ENCODE measurements at regions not wholly inside any gene's neighbourhood (a gene's known extent, or its start where the extent isn't known, plus 50 kb on each side); places are given as distances from the start of the nearest gene placed in this dataset.

GRCh38 chr7:155950898-155951553 is 138.8 kb upstream of the SHH start:
- no peak for DNase-seq (ENCODE audit: low read depth)
- no peak overlapping the region for H3K4me3 ChIP-seq (ENCODE audit: low read depth, low read length)
- TF ChIP-seq CTCF (IDR thresholded peaks at IDR 0.05; ENCODE audit: control insufficient read depth, extremely low read depth, insufficient read depth) = no peak

- no peak overlapping the region for H3K4me3 ChIP-seq (ENCODE audit: low read depth, low read length)
- TF ChIP-seq CTCF (IDR thresholded peaks at IDR 0.05; ENCODE audit: control insufficient read depth, extremely low read depth, insufficient read depth) = no peak
- no peak for DNase-seq (ENCODE audit: low read depth)
Observed at GRCh38 chr7:155948845-155949244, 136.6 kb upstream of the SHH start.

- no peak for TF ChIP-seq CTCF (IDR thresholded peaks at IDR 0.05; ENCODE audit: control insufficient read depth, extremely low read depth, insufficient read depth)
Observed at GRCh38 chr7:155948423-155948822, 136.2 kb upstream of the SHH start.

GRCh38 chr7:155947051-155947450 is 134.8 kb upstream of the SHH start:
- no peak for DNase-seq (ENCODE audit: low read depth)
- TF ChIP-seq CTCF (IDR thresholded peaks at IDR 0.05; ENCODE audit: control insufficient read depth, extremely low read depth, insufficient read depth) = no peak
- no peak overlapping the region for H3K4me3 ChIP-seq (ENCODE audit: low read depth, low read length)

More at GRCh38 chr7:155948423-155948822, 136.2 kb upstream of the SHH start:
- no peak overlapping the region for H3K4me3 ChIP-seq (ENCODE audit: low read depth, low read length)
- DNase-seq (ENCODE audit: low read depth) = no peak

- DNase-seq (ENCODE audit: low read depth) = no peak
- no peak overlapping the region for H3K4me3 ChIP-seq (ENCODE audit: low read depth, low read length)
- TF ChIP-seq CTCF (IDR thresholded peaks at IDR 0.05; ENCODE audit: control insufficient read depth, extremely low read depth, insufficient read depth) = no peak
Observed at GRCh38 chr7:155945670-155946325, 133.5 kb upstream of the SHH start.

GRCh38 chr7:155944901-155945300 is 132.6 kb upstream of the SHH start:
- DNase-seq (ENCODE audit: low read depth) = no peak
- no peak overlapping the region for H3K4me3 ChIP-seq (ENCODE audit: low read depth, low read length)
- no peak for TF ChIP-seq CTCF (IDR thresholded peaks at IDR 0.05; ENCODE audit: control insufficient read depth, extremely low read depth, insufficient read depth)

Measured in LNCaP clone FGC (cell line).